ENCODE measurements at regions not wholly inside any gene's neighbourhood (a gene's known extent, or its start where the extent isn't known, plus 50 kb on each side); places are given as distances from the start of the nearest gene placed in this dataset.

DNA sequence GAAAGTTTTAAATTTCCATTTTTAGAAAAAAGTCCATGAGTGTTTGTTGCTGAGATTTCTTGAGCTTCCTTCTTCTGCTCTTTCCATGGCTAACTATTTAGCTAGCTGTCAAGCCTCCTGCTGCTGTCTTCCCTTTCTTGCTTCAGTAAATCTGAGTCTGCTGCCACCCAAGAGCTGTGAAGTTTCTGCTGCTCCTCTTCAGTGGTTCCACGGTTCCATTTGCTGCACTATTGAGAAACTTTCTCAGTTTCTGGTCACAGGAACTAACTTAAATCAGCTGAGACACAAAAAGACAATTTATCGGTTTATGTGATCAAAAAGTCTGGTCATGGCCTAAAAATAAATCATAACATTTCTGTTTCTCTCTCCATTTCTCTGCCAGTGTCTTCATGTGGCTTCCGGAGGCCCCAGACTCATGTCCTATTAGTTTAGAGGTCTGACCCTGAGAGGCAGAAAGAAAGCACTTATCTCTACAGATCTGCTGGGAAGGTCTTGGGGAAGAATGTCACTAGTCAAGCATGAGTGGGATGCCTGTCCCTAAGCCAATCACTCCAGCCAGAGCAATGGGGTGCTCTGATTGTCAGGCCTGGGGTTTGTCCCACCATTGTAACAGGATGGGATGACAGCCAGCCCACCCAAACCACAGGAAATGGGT lies 73.0 kb upstream of the ARL4C start:
- TF ChIP-seq, protein P1, sequence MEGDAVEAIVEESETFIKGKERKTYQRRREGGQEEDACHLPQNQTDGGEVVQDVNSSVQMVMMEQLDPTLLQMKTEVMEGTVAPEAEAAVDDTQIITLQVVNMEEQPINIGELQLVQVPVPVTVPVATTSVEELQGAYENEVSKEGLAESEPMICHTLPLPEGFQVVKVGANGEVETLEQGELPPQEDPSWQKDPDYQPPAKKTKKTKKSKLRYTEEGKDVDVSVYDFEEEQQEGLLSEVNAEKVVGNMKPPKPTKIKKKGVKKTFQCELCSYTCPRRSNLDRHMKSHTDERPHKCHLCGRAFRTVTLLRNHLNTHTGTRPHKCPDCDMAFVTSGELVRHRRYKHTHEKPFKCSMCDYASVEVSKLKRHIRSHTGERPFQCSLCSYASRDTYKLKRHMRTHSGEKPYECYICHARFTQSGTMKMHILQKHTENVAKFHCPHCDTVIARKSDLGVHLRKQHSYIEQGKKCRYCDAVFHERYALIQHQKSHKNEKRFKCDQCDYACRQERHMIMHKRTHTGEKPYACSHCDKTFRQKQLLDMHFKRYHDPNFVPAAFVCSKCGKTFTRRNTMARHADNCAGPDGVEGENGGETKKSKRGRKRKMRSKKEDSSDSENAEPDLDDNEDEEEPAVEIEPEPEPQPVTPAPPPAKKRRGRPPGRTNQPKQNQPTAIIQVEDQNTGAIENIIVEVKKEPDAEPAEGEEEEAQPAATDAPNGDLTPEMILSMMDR (IDR thresholded peaks at IDR 0.05) = no peak
- no peak for TF ChIP-seq POLR2A (IDR thresholded peaks at IDR 0.05)

Measured in tibial nerve (tissue), 3 donors.